ENCODE measurements at regions not wholly inside any gene's neighbourhood (a gene's known extent, or its start where the extent isn't known, plus 50 kb on each side); places are given as distances from the start of the nearest gene placed in this dataset.

GRCh38 chr2:12330916-12331315, 385.8 kb upstream of the TRIB2 start:
- DNase-seq, result no peak

DNA sequence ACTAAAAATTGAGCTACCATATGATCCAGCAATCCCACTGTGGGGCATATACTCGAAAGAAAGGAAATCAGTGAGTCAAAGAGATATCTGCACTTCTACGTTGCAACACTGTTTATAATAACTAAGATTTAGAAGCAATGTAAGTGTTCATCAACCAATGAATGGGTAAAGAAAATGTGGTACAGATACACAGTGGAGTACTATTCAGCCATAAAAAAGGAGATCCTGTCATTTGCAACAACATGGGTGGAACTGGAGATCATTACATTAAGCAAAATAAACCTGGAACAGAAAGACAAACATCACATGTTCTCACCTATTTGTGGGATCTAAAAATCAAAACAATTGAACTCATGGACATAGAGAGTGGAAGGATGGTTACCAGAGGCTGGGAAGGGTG, 385.0 kb upstream of the TRIB2 start:
- DNase-seq, result no peak

DNA sequence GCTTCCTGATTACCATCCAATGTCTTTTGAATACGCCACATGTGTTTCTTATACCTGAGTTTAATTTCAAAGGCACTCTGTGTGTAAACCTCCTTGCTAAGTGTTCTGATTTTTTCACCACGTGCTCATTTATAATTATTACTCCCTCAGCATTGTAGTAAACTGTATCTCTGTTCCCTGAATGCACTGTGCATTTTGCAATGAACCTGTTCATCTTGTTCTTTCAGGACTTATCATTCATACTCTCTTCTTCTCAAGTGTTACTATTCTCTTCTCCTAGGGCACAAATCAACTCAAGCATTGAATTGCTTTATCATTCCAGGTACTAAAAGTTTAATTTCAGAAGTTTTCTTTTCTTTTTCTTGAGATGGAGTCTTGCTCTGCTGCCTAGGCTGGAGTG, 383.4 kb upstream of the TRIB2 start:
- no peak for DNase-seq

DNA sequence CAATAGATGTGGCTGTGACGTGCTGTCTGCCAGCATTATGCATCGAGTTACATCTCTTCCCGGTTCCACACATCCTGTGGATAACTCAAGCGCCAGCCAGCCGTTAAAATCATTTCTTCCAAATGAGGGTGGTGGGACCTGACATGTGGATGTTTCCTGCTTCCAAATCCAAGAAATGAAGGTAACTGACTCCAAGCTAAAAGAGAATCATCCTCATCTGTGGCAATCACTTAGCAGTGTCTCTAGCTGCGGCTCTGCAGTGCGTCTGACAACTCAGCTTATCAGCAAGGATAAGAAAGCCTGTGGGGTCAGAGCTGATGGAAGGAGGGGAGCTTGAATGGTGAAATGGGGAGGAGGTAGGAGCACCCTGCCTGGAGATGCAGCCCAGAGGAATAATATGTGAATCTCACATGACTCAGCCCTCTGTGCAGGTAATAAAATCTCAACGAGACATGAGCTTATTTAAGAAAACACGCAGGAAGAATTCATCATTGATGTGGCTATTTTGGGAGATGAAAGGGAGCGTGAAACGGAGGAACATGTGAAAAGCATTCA, 382.2 kb upstream of the TRIB2 start:
- no peak for DNase-seq

GRCh38 chr2:12335131-12335530, 381.6 kb upstream of the TRIB2 start:
- DNase-seq, result no peak

GRCh38 chr2:12335995-12336394, 380.7 kb upstream of the TRIB2 start:
- no peak for DNase-seq

DNA sequence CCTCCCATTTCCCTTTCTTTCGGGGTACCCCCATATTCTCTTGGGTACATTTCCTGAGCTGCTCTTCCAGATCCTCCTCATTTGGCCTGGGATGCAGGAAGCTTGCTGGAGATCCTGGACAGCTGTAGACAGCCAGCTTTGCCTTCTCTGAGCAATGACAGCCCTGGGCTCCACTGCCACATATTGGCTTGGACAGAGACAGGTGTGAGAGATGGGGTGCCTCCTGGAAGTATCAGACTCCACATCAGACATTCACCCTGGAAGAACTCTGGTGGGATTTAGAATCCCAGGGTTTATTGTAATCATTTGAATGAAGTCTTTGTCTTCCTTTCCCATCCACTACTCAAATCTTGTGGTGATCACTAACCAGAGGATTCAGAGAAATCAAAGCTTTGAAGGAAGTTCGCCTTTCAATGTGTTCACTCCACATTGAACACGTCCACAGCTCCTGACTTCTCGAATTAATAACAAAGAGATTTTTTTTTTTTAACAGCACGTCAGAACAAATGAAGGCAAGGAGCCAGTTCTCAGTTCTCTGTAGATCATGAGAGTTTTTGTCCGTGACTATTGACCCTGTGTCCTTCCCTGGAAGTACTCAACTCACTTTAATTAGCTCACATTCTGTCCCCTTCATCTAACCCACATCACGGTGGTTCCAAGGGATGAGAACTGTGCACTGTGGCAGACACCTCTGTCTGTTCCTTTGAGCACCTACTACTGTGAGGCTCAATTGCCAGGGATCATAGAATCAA, 377.6 kb upstream of the TRIB2 start:
- no peak for DNase-seq

DNA sequence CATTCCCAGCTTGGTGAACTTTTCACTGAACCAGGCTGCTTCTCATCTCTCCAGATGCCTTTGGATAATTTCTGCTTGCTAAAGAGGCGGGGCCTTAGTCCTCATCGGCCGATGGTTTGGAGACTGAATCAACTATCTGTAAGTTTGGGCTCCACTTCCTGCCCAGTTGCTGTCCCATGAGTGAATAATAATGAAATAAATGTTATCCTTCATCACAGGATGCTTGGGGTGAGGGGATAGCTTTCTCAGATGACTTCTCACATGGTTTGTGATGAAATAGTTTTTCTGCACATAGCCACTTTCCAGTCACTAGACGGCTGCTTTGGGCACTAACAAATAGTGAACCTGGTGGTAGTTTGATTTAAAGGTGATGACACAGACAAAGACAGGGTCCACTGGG, 376.6 kb upstream of the TRIB2 start:
- no peak for DNase-seq

GRCh38 chr2:12341215-12341614, 375.5 kb upstream of the TRIB2 start:
- DNase-seq, result no peak

- no peak for DNase-seq
These were observed 374.8 kb upstream of the TRIB2 start for GRCh38 chr2:12341920-12342319.

- no peak for DNase-seq
These were observed 373.6 kb upstream of the TRIB2 start for GRCh38 chr2:12343141-12343540.

GRCh38 chr2:12347066-12347493, 369.7 kb upstream of the TRIB2 start:
- no peak for DNase-seq

GRCh38 chr2:12348216-12348615, 368.5 kb upstream of the TRIB2 start:
- no peak for DNase-seq

GRCh38 chr2:12350821-12351220, 365.9 kb upstream of the TRIB2 start:
- DNase-seq, result no peak

GRCh38 chr2:12352889-12353288, 363.8 kb upstream of the TRIB2 start:
- DNase-seq, result no peak

DNA sequence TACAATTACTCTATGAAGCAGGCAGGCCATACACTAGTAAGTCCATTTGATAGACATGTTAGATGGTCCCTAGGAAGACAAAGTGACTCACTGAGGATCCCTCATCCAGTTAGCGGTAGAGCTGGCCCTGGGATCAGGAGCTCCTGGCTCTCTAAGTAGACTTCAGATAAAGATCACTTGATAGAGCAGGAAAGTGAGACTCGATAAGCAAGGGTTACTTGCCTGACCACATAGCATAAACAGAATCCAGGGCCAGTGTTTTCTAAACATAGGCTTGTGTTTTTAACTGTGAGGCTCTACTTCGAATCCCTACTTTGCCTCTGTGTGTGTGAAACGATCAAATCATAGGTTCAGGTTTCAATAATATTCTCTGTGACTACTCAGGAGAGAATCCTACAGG, 355.2 kb upstream of the TRIB2 start:
- DNase-seq, result no peak

DNA sequence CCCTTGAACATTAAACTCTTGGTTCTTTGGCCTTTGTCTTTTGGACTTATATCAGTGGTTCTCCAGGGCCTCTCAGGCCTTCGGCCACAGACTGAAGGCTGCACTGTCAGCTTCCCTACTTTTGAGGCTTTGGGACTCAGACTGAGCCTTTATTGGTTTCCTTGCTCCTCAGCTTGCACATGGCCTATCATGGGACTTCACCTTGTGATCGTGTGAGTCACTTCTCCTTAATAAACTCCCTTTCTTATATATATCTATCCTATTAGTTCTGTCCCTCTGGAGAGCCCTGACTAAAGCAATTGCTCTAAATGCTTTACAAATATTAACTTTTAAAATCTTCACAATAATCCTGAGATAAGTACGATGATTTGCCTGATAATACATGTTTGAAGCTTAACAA, 353.6 kb upstream of the TRIB2 start:
- no peak for DNase-seq

DNA sequence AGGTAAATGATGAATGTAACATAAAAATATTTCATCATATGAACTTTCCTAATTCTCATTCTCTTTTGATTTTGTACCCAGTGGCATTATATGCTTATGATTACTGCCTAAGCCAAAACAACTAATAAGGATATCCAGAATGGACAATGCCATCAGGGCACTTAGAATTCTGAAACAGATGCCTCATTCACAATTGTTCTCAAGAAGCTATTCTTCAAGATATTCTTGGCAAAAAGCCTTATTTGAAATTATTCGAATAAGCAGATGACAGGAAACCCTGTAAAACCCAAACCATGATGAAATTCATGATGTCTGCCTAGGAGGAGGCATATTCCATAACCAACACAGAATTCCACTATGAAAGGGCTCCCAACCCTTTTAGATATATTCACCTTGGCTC, 353.2 kb upstream of the TRIB2 start:
- no peak for DNase-seq

DNA sequence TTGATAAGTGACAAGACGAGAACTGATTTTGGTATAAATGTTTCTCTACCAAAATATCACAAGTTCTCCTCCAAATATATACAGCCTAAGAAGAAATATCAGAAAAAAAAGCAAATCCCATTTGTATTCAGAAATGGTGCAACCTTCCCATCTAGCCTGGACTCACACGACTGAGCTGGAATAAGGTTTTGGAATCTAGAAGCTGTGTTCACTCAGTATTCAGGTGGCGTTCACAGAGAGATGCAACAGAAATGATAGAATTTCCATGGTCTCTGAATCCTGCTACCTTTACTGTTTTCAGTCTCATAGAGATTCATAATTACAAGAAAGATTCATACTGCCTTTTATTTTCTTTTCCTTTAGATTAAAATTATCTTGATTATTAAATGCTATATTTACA, 347.2 kb upstream of the TRIB2 start:
- DNase-seq, result no peak

- no peak for DNase-seq
These were observed 340.7 kb upstream of the TRIB2 start for GRCh38 chr2:12376025-12376424.

- no peak for DNase-seq
These were observed 337.6 kb upstream of the TRIB2 start for GRCh38 chr2:12379143-12379542.

- DNase-seq, result no peak
These were observed 335.0 kb upstream of the TRIB2 start for GRCh38 chr2:12381543-12382325.

GRCh38 chr2:12382366-12382765, 334.4 kb upstream of the TRIB2 start:
- no peak for DNase-seq

- no peak for DNase-seq
These were observed 327.2 kb upstream of the TRIB2 start for GRCh38 chr2:12389344-12390045.

All from NCI-H446 (cell line).